ENCODE measurements at regions not wholly inside any gene's neighbourhood (a gene's known extent, or its start where the extent isn't known, plus 50 kb on each side); places are given as distances from the start of the nearest gene placed in this dataset.
"Not testable (repeated sequence)": the region's sequence is repeated elsewhere in the genome, so short reads cannot be mapped to it uniquely, and the experiment has no call there.

GRCh38 chr2:54065411-54065810, 50.0 kb upstream of the ACYP2 start:
- peak in 1 of 51 donors; percentile 47 for DNase-seq

DNA sequence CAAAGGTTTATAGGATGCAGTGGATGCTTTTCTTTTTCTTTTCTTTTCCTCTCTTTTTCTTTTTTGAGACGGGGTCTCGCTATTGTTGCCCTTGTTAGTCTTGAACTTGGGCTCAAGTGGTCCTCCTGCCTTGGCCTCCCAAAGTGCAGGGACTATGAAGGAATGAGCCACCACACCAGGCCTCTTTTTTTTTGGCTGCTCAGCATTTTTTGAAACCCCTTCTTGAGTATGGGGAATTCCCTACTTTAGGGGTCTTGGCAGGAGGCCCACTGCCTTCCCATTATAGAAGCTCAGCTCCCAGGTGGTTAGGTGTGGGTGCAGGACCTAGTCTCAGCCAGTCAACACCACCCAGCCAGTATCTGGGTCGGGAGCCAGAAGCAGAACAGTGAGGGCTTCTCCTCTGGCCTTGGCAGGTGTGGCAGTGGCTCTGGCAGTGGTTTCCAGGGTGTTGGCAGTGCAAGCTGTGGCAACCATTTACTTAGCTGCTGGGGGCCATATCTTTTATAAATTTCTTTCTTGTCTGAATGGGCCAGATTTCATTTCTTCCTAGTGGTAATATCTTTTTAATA, 51.4 kb upstream of the ACYP2 start:
- DNase-seq, result peak in 15 of 51 donors; percentile 3 to 53 (median 22)

DNA sequence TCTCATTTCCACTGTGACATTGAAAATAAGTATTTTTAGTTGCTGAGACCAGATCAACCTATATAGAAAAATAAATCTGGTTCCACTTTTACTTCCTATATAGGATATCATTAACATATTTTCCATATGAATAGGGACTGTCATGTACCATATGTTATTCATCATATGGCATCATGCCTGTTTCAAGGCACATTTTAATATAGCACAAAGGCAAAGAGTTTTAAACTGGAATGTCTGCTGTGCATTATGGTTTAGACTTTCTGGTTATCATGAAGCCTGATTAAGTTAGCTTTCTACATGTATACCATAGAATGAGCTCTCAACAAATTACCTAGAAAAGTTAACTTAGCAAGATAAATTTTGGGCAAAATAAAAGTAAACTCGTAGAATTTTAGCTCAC, 53.0 kb upstream of the ACYP2 start:
- no peak for DNase-seq

- DNase-seq, result no peak
Observed at GRCh38 chr2:54061272-54061671, 54.1 kb upstream of the ACYP2 start.

- no peak for DNase-seq
Observed at GRCh38 chr2:54059986-54060385, 55.4 kb upstream of the ACYP2 start.

GRCh38 chr2:54059504-54059903, 55.9 kb upstream of the ACYP2 start:
- no peak for DNase-seq

DNA sequence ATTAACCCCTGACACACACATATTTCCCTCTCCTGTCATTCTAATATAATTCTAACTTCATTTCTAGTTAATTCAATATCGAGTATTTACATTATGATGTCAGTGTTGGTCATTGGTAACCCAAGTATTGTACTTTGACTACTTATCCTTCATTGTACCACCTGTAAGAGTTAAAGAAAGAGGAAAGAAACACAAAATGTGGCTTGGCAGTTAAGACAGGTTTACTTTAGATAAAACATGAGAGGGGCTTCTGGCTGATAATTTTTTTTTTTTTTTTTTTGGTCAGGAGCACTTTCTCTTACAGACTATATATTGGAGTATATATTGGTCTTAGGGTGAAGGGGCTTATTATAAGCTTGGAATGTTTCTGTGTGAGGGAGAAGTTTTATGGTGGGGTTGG, 57.0 kb upstream of the ACYP2 start:
- no peak for DNase-seq

DNA sequence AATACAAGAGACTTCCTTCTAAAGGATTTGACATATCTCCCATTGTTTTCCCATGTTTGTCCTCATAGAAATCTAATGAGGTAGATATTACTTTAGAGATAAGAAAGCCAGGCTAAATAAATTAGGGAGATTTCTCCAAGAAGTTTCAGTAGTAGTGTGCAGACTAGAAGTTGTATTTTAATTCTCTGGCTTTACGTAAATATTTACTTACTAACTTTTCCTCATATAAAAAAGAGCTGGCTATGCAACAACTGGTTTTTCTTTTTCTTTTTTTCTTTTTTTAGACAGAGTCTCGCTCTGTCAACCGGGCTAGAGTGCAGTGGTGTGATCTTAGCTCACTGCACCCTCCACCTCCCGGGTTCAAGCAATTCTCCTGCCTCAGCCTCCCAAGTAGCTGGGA, 60.6 kb upstream of the ACYP2 start:
- DNase-seq, result no peak

GRCh38 chr2:54054271-54054670, 61.1 kb upstream of the ACYP2 start:
- DNase-seq, result no peak

GRCh38 chr2:54053830-54054229, 61.6 kb upstream of the ACYP2 start:
- no peak for DNase-seq

DNA sequence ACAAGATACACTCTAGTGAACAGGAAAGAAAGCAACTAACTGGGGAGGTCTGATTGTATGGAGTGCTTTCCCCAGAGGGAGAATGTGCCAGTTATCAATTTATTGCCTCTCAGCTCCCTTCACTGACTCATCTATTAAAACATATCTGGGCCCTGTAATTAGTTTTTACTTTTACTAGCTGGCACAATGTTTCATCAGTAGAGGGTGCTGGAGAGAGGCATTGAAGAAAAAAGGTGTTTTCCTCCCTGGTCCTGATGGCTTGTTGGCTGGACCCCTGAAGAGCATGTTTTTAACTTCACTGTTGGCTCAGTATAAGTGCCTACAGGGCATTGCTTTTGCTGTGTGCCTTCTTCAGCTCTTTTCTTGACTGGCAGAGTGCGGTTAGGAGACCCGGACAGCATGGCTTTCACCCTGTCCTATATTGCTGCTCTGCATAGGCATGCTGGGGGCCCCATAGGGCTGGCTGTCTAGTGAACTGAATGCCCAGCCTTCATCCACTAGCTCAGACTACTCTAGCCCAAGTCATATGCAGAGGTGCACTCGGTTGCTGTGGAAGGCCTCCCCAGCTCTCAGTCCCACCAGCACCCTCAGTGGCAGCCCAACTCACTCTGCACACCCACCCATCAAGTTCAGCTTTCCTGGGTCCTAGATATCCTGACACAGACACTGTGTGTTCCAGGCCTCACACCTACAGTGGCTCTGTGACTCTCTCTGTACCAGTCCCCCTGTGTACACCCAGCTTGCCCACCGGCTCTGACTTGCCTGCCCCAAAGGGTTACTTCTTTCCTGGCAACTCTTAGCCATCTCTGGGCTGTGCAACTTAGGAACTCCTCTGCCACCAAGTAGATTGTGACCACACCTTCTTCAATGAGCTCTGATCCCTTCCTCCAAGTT, 62.3 kb upstream of the ACYP2 start:
- no peak for DNase-seq

DNA sequence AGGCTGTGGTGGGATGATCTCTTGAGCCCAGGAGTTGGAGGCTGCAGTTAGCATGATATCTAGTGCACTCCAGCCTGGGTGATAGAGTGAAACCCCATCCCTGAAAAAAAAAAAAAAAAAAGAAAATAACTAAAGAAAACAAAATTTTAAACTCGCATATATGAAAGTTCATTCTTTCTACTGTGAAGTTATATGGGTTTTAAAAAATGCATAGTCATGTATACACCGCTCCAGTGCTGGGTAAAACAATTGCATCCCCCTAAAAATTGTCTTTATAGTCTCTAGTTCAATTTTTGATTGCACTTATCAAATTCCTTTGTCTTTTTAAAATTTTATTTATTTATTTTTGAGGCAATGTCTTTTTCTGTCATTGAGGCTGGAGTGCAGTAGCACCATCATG, 65.0 kb upstream of the ACYP2 start:
- DNase-seq, result no peak

DNA sequence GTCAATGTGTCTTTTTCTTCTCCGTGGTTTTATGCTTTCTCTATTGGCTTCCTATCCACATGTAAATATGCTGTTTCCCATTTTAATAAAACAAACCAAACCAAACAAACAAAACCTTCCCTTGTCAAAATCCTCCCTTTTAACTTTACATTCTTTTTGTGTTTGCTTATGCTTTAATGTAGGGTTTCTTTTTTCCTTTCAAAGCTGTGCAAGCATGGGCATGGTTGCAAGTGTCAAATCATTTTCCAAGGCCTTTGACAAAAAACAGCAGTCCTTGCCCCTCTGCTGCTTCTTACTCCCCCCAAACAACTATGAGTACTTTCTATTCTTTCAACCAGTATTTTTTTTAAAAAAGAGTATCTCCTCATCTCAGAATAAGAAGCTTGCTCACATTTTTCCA, 66.0 kb upstream of the ACYP2 start:
- no peak for DNase-seq

DNA sequence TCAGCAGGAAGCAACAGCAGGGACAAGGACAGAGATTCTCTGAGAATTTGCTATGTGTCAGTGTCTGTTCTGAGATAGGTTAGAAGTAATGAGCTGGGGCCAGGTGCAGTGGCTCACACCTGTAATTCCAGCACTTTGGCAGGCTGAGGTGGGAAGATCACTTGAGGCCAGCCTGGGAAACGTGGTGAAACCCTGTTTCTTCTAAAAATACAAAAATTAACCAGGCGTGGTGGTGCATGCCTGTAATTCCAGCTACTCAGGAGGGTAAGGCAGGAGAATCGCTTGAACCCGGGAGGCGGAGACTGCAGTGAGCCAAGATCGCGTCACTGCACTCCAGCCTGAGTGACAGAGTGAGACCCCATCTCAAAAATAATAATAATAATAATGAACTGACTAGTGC, 66.5 kb upstream of the ACYP2 start:
- not testable (repeated sequence) for DNase-seq

- DNase-seq, result peak in 1 of 51 donors; percentile 43
Observed at GRCh38 chr2:54048117-54048785, 67.2 kb upstream of the ACYP2 start.

DNA sequence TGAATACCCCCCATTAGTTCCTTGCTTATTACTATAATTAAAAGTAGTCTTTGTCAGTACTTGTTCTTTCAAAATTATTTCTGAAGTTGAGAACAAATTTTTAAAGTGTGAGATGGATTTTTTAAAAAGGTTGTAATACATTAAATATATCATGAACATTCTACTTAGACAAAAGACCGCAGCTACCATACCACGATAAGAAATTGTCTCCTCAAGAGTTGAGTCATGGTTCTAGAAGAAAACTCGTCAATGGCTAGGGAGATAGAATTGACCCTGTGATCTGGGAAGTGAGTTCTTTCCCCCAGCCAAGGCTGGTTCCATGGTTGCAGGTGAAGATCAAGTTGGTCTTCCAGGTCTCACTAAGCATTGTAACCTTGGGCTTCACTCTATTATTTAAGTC, 67.8 kb upstream of the ACYP2 start:
- DNase-seq, result no peak

GRCh38 chr2:54047091-54047490, 68.3 kb upstream of the ACYP2 start:
- DNase-seq, result peak in 1 of 51 donors; percentile 69

DNA sequence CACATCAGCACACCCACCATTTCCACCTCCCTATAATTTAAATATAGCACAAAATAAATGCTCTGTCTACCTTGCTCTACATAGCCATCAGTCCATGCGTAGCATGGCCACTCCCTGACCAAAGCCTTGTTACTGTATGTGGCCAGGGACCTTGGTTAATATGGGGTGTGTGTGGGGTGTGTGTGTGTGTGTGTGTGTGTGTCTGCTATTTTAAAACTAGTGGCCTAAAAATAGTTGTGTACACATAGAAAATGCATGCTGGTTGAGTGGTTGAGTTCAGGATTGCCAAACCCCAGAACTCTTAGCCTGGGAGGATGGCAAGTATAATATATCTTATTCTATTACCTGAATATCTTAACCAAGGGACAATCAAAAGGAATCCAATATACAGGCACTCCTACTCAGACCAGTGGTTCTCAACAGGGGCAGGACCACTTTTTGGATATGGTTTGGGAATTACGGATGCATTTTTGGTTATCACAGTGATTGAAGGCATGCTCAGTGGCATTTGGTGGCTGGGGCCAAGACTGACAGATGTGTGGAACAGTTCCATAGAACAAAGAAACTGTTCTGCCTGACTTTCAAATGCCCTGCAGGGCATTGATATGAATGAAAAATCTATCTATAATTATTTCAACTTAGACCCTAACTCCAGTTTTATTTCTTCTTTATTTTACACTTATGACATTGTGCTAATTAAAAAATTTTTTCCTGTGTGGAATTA, 72.3 kb upstream of the PSME4 start:
- peak in 22 of 51 donors; percentile 7 to 81 (median 28) for DNase-seq

DNA sequence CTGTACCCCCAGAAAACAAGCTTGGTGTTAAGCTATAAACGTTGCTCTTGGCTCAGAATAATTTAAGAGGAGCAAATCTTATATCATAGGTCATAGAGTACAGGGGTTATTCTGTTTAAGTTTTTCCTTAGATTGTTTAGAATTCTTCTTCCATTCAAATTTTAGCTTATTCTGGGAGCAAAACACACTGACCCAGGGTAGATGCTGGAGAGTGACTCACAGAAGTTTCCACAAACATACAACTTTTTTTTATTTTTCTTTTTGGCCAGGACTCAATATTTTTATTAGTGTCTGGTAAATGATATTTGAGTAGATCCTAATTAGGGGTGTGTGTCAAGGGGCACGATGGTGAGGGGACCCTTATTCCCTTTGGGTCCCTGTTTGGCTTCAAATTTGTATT, 71.5 kb upstream of the PSME4 start:
- DNase-seq, result no peak

- DNase-seq, result peak in 1 of 51 donors; percentile 62
Observed at GRCh38 chr2:54041135-54041534, 70.3 kb upstream of the PSME4 start.

- DNase-seq, result no peak
Observed at GRCh38 chr2:54040685-54041084, 69.9 kb upstream of the PSME4 start.

DNA sequence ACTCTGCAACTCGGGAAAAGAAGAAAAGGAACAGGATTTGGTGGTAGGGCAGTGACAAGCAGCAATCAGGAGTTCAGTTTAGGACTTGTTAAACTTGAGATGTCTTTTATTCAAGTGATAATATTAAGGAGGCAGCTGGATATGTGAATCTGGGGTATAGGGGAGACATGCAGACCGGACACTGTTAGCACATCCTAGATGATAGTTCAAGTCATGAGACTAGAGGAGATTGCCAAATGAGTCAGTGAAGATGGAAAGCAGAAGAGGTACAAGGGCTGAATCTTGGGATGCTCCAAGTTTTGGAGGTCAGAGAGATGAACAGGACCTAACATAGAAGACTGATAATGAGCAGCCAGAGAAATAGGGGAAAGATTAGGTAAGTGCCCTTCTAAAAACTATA, 69.5 kb upstream of the PSME4 start:
- no peak for DNase-seq
